ENCODE measurements at regions not wholly inside any gene's neighbourhood (a gene's known extent, or its start where the extent isn't known, plus 50 kb on each side); places are given as distances from the start of the nearest gene placed in this dataset.

DNA sequence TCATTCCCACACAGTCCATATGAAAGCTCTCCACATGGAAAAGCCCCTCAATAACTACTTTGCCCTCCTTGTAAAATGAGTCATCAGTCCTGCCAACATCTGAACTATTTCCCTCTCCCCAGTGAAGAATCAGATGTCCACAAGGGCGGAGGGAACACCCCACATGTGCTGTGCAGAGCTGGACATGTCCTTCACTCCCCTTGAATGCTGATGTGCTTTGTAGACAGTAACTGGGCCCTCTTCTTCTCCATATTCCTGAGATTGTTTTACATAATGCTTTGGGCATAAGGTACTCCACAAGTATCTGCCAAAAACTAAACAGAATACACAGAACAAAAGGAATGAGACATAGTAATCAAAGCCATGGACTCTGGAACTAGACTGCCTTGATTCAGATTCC, 879.4 kb downstream of the BCL11A start:
- TF ChIP-seq, protein P1, sequence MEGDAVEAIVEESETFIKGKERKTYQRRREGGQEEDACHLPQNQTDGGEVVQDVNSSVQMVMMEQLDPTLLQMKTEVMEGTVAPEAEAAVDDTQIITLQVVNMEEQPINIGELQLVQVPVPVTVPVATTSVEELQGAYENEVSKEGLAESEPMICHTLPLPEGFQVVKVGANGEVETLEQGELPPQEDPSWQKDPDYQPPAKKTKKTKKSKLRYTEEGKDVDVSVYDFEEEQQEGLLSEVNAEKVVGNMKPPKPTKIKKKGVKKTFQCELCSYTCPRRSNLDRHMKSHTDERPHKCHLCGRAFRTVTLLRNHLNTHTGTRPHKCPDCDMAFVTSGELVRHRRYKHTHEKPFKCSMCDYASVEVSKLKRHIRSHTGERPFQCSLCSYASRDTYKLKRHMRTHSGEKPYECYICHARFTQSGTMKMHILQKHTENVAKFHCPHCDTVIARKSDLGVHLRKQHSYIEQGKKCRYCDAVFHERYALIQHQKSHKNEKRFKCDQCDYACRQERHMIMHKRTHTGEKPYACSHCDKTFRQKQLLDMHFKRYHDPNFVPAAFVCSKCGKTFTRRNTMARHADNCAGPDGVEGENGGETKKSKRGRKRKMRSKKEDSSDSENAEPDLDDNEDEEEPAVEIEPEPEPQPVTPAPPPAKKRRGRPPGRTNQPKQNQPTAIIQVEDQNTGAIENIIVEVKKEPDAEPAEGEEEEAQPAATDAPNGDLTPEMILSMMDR (IDR thresholded peaks at IDR 0.05; ENCODE audit: low read length), result no peak
- no peak for TF ChIP-seq EZH2 (optimal IDR thresholded peaks at IDR 0.05; ENCODE audit: low read depth, low read length)
- no peak for TF ChIP-seq EZH2phosphoT487 (IDR thresholded peaks at IDR 0.05; ENCODE audit: low read length)

All from MM.1S (cell line).